ENCODE measurements at regions not wholly inside any gene's neighbourhood (a gene's known extent, or its start where the extent isn't known, plus 50 kb on each side); places are given as distances from the start of the nearest gene placed in this dataset.

DNA sequence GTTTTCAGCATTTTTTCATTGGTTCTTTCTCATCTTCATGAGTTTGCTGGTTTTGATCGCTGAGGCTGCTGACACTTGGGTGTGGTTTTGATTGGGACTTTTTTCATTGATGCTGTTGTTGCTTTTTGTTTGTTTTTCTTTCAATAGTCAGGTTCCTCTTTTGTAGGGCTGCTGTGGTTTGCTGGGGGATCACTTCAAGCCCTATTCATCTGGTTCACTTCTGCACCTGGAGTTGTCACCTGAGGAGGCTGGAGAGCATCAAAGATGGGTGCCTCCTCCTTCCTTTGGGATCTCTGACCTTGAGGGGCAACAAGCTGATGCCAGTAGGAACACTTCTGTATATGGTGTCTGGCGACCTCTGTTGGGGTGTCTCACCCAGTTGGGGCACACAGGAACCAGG is 1279.9 kb upstream of the TMPRSS15 start:
- no peak for DNase-seq (ENCODE audit: low spot score)

- DNase-seq (ENCODE audit: low spot score) = peak; percentile 51
Observed at GRCh38 chr21:19684328-19684727, 1280.7 kb upstream of the TMPRSS15 start.

- DNase-seq (ENCODE audit: low spot score) = no peak
Observed at GRCh38 chr21:19692231-19692630, 1288.6 kb upstream of the TMPRSS15 start.

DNA sequence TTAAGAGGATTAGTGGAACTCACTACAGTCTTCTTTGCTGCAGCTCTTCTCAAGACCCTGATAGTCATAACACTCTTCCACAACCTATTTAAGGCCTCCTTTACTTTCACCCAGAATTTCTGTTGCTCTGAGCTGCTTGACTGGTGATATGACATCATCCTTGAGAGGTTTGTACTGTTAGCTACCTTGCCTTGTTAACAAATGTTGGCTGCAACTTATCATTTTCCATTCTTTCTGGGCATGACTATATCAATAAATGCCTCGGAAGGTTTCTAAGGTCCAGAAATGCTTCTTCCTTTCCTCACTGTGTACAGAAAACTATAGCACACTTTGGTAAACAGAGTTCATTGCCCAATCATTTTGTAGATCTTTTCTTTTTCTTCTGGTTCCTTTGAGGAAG is 1292.2 kb upstream of the TMPRSS15 start:
- no peak for DNase-seq (ENCODE audit: low spot score)

GRCh38 chr21:19700476-19700875 is 1296.9 kb upstream of the TMPRSS15 start:
- DNase-seq (ENCODE audit: low spot score) = no peak

GRCh38 chr21:19702726-19703125 is 1295.5 kb upstream of the NCAM2 start:
- no peak for DNase-seq (ENCODE audit: low spot score)

GRCh38 chr21:19704832-19705231 is 1293.4 kb upstream of the NCAM2 start:
- DNase-seq (ENCODE audit: low spot score) = no peak

- no peak for DNase-seq (ENCODE audit: low spot score)
Observed at GRCh38 chr21:19712441-19712840, 1285.8 kb upstream of the NCAM2 start.

DNA sequence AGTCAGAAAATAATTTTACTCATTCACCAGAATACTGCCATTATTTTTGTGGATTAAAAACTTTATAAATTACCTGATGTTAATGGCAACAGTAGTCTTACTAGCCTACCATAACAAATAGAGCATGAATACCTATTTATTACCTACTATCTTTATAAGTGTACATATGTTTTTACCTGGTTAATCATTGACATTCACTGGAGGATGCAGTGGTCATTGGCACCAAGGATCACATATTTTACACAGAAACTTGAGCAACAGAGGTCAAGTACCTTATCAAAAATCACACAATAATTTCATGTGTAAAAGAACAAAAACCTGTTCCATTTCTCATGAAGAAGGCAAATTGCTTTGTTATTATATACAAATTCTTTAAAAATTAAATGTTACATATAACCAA is 1284.9 kb upstream of the NCAM2 start:
- no peak for DNase-seq (ENCODE audit: low spot score)

- no peak for DNase-seq (ENCODE audit: low spot score)
Observed at GRCh38 chr21:19724081-19724480, 1274.1 kb upstream of the NCAM2 start.

GRCh38 chr21:19731251-19731650 is 1267.0 kb upstream of the NCAM2 start:
- DNase-seq (ENCODE audit: low spot score) = no peak

DNA sequence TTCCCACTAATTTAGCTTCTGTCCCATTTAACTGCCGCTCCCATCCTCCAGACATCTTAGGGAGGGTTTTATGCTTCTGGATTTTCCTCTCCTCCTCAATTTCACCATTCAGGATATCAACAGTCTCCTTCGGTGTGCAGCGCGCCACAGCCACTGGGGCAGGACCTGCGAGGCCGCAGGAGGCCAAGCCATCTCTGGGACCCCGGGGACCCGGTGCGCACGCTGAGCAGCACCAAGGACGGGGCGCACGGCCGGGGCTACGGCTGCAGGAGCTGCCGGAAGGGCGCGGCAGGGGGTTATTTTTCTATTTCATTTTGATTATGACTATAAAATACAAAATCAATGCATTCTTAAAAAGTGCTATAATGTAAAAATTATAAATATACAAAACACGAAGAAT is 1238.4 kb upstream of the NCAM2 start:
- no peak for DNase-seq (ENCODE audit: low spot score)

DNA sequence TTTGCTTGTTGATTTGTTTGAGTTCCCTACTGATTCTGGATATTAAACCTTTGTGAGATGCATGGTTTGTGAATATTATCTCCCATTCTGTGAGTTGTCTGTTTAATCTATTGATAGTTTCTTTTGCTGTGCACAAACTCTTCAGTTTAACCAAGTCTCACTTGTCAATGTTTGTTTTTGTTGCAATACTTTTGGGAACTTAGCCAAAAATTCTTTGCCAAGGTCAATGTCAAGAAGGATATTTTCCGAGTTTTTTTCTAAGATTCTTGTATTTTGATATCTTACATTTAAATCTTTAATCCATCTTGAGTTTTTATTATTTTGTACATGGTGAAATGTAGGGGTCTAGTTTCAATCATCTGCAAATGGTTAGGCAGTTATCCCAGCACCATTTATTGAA is 1230.7 kb upstream of the NCAM2 start:
- no peak for DNase-seq (ENCODE audit: low spot score)

DNA sequence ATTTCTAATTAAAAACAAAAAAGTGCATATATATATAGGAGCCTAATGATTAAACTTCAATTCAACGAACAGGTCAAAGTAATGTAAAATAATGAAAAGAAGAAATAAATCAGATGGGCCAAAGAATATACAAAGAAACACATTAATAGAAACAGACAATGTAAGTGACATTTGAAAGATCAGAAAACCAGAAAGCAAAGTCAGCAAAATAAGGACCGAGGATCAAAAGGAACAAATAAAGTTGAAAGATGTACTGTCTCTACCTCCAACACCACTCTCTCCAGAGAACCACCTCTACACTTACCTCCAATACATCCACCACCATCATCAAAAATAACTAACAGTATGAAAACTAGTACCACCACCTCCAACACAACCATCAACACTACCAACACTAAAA is 1226.3 kb upstream of the NCAM2 start:
- no peak for DNase-seq (ENCODE audit: low spot score)

DNA sequence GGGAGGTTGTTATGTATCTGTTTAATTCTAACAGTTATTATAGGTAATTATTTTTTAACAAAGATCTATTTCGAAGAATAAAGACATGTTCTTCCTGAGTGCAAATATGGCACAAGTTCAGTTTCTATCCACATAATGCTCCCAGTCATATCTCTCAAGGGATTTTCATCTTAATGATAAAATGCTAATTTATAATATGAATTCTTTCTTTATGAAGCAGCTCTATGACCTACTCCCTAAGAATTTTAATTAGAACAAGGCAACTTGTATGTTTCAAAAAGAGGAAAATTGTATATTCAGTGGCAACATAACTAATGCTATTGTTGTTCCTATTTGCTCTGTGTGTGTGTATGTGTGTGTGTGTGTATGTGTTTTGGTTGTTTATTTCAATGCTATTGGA is 1222.1 kb upstream of the NCAM2 start:
- DNase-seq (ENCODE audit: low spot score) = no peak

- no peak for DNase-seq (ENCODE audit: low spot score)
Observed at GRCh38 chr21:19781881-19782652, 1216.1 kb upstream of the NCAM2 start.

DNA sequence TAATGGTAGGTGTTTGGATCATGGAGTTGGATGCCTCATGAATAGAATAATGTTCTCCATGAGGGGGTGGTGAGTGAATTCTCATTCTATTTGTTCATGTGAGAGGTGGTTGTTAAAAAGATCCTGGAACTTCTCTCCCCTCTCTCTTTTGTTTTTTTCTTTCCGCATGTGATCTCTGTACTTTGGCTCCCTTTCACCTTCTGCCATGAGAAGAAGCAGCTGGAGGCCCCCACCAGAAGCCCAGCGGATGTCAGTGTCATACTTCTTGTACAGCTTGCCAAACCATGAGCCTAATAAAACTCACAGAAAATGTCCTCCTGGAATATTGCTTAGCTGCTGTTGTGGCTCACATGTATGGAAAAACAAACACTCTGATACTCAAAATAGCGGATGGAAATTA is 1212.3 kb upstream of the NCAM2 start:
- DNase-seq (ENCODE audit: low spot score) = no peak

GRCh38 chr21:19792004-19792403 is 1206.2 kb upstream of the NCAM2 start:
- no peak for DNase-seq (ENCODE audit: low spot score)

- DNase-seq (ENCODE audit: low spot score) = no peak
Observed at GRCh38 chr21:19807201-19807600, 1191.0 kb upstream of the NCAM2 start.

DNA sequence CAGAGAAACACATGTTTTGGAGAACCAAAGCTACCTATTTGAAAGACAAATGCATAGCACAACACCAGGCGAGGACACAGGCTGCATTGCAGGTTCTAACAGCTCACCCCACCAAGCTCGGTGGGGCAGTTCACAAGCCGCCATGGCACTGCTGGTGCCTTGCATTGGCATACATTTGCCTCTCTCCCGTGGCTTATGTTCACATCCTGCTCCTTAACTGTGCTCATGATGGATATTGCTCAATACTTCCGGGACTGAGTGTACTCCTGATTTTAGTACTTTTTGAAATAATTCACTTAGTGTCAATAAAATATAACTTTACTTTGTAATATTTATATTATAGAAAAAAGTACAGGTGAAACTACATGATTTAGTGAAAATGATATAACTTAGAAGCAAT is 1187.4 kb upstream of the NCAM2 start:
- no peak for DNase-seq (ENCODE audit: low spot score)

GRCh38 chr21:19830446-19830845 is 1167.8 kb upstream of the NCAM2 start:
- no peak for DNase-seq (ENCODE audit: low spot score)

GRCh38 chr21:19832551-19832950 is 1165.7 kb upstream of the NCAM2 start:
- DNase-seq (ENCODE audit: low spot score) = no peak

GRCh38 chr21:19833082-19833481 is 1165.1 kb upstream of the NCAM2 start:
- no peak for DNase-seq (ENCODE audit: low spot score)

DNA sequence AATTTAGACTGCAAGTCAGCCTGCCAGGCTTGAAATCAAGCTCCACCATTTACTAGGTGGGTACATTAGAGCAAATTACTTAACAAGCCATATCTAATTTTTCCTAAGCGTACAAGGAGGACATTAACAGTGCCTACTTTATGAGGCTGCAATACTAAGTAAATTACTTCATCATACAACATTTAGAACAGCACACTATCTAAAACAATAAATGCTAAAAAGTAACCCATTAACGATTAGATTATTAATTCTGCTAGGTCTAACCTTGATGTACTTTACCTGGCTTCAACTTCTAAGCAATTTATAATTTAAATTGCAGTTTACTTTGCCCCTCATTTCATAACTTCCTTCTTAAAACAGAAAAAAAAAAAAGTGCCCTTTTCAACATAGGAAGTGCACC is 1155.6 kb upstream of the NCAM2 start:
- DNase-seq (ENCODE audit: low spot score) = no peak

GRCh38 chr21:19844334-19844733 is 1153.9 kb upstream of the NCAM2 start:
- no peak for DNase-seq (ENCODE audit: low spot score)
